ENCODE measurements at regions not wholly inside any gene's neighbourhood (a gene's known extent, or its start where the extent isn't known, plus 50 kb on each side); places are given as distances from the start of the nearest gene placed in this dataset.
"Not testable (repeated sequence)": the region's sequence is repeated elsewhere in the genome, so short reads cannot be mapped to it uniquely, and the experiment has no call there.

GRCh38 chr2:41027095-41027494, 575.2 kb upstream of the SLC8A1 start:
- DNase-seq: no peak
- intact Hi-C loops (cut with DNase I): no loop called here

- DNase-seq: no peak
- intact Hi-C loops (cut with DNase I): no loop called here
These were observed 579.4 kb upstream of the SLC8A1 start for GRCh38 chr2:41031282-41031681.

GRCh38 chr2:41032715-41033114, 580.8 kb upstream of the SLC8A1 start:
- DNase-seq: no peak
- intact Hi-C loops (cut with DNase I): no loop called here

DNA sequence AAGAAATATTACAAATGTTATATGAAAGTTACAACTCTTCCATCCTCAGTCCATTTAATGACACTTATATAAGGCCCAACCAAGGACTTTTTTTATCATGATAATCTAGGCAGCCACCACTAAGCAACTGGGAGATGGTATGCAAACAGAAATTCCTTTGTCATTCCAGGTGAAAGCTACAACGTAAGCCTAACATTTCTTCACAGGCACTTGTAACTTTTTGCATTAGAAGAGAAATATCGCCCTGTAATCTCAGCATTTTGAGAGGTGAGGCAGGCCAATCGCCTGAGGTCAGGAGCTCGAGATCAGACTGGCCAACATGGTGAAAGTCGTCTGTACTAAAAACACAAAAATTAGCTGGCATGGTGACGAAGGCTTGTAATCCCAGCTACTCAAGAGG, 581.2 kb upstream of the SLC8A1 start:
- intact Hi-C loops (cut with DNase I): no loop called here
- DNase-seq: peak in 1 of 10 donors; percentile 33

DNA sequence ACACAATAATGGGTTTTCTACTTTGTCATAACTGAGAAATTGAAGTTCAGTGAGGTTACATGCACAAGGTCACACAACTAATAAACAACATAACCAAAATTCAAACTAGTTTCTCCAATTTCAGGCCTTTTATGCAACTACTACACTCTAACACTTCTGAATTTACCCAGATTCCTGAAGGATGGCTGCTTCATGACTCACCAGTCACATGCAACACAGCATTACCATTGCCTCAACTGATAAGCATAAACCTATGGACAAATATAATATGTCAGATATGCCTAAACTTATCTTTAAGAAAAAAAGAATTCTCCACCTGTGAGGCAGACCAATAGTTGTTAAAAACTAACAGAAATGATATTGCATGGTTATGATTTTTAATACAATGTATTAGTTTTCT, 586.5 kb upstream of the SLC8A1 start:
- DNase-seq: no peak
- intact Hi-C loops (cut with DNase I): no loop called here

- intact Hi-C loops (cut with DNase I): not testable (repeated sequence)
- DNase-seq: peak in 1 of 10 donors; percentile 40
These were observed 587.9 kb upstream of the SLC8A1 start for GRCh38 chr2:41039750-41040149.

DNA sequence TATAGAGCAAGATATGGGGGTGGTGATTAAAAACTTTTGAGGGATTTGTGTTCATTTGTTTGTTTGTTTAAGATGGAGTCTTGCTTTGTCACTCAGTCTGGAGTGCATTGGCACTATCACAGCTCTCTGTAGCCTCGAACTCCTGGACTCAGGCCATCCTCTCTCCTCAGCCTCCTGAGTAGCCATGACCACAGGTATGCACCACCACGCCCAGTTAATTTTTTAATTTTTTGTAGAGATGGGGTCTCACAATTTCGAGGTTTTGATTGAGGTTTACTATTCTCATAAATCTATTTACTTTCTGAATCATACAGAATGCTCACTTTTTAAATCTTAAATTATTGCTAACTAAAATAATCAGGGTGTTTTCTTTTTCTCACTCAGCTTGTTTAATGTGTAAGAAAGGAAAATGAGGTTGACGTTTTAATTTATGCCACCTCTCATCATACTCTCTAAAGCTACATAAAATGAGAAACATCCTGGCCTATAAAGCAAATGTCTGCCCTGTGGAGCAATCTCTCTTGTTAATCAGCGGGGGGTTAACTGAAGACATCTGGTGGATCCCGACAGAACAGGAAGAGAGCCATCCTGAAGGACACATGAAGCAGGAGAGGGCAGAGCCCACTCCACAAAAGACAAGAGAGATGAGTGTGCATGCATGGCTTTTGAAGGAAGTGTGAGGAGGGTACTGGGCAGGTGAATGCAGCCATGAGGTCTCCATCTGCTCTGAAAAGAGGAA, 589.1 kb upstream of the SLC8A1 start:
- intact Hi-C loops (cut with DNase I): no loop called here
- peak in 1 of 10 donors; percentile 17 for DNase-seq

GRCh38 chr2:41042343-41042742, 590.5 kb upstream of the SLC8A1 start:
- DNase-seq: no peak
- intact Hi-C loops (cut with DNase I): no loop called here

GRCh38 chr2:41061356-41061755, 609.5 kb upstream of the SLC8A1 start:
- intact Hi-C loops (cut with DNase I): no loop called here
- DNase-seq: no peak

- intact Hi-C loops (cut with DNase I): no loop called here
- no peak for DNase-seq
These were observed 610.4 kb upstream of the SLC8A1 start for GRCh38 chr2:41062336-41062735.

DNA sequence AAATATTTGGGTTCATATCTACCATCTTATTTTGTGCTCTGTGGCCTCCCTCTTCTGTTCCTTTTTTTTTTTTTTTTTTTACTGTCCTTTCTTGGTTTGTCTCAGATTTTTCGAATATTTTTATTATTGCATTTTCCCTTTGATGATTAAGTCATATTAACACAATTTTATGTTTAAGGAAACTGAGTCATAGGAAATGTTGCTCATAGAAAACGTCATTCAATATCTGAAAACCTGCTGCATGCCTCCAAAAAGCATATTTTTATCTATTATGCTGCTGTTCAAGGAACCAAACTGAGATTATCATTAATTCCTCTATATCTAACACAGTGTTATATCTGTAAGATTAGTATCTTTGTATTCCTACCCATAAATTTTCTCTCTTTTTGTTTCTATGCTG, 614.3 kb upstream of the SLC8A1 start:
- no peak for DNase-seq
- intact Hi-C loops (cut with DNase I): no loop called here

DNA sequence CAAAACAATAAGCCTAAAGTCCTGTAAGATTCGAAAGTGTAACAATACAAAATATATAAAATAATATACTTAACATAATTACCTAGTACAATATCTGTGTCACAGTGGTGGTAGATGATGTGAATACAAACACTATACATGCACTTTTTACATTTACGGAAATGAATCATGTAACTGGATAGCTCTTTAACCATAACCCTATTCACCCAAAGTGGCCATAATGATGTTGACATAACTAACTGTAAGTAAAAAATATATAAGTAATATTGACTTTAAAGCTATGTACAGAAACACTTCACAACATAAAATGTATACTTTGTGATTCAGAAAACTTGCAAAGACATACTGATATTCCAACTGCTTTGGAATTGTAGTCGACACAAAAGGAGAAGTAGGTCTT, 616.9 kb upstream of the SLC8A1 start:
- DNase-seq: no peak
- intact Hi-C loops (cut with DNase I): no loop called here

DNA sequence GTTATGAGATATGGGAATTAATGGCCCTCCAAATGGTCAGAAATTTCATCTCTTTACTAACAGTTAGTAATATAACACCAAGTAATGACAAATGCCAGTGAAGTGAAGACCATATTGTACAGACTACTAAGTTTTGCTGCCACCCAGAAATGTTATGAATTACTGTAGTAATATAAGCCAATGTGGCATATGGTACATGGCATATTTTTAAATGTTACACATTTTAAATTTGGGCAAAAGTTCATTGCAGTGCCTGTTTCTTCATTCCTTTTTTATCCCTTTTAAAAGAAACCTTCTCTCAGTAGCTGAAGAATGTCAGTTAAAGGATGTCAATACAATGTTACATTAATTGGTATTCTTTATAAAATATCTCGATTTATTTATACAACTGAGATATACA, 626.5 kb upstream of the SLC8A1 start:
- intact Hi-C loops (cut with DNase I): no loop called here

DNA sequence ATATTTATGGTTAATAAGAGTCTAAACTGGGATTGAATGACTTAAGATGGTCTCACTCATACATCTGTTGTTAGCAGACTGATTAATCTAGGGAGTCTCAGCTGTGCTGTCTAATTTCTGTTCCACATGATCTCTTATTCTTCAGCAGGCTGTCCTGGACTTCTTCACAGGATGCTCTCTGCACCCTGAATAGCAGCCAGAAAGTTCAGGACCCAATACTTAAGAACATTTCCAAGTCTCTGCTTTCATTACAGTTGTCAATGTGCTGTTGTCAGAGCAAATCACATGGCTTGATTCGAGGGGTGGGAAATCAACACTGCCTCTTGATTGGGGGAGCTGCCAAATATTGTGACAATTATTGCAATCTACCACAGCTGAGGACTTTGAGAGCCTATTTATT, 627.1 kb upstream of the SLC8A1 start:
- DNase-seq: no peak
- intact Hi-C loops (cut with DNase I): no loop called here

More for the DNA sequence above, 626.5 kb upstream of the SLC8A1 start:
- DNase-seq: no peak

DNA sequence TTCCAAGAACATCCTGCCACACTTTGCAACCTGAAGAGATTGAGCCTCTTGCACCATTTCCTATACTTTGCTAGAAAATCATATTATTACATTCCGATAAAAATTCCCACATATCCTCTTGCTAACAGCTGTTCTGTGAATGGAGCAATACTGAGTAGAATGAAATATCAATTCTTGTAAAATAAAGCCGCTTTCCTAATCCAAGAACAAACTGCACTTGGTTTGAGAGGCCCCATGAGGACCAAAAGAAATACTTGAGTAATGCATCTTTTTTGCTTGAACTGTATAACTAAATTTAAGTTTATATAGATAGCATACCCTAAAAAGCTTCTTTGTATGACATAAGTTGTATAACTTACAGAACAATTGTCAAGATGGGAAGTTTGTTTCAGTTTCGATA, 632.4 kb upstream of the SLC8A1 start:
- intact Hi-C loops (cut with DNase I): no loop called here
- DNase-seq: no peak

DNA sequence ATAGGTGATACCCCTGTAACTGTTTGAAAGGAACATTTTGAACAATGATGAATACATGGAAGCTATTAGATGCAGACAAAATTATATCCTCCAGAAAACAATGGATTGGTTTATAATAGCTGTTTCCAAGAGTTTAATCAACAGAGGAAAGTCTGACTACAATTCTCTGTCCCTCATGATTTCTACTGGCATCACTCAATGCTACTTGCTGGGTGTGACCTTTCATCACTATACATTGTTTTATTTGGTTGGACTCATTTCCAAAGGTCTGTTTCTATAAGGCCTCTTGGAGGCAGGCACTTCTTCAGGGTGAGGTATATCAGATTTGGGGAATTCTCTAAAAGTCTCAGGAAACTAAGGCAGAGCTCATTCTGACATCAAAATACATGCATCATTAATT, 636.1 kb upstream of the SLC8A1 start:
- intact Hi-C loops (cut with DNase I): no loop called here
- DNase-seq: no peak

GRCh38 chr2:41101281-41101680, 649.4 kb upstream of the SLC8A1 start:
- DNase-seq: no peak
- intact Hi-C loops (cut with DNase I): no loop called here

- no peak for DNase-seq
- intact Hi-C loops (cut with DNase I): no loop called here
These were observed 657.9 kb upstream of the SLC8A1 start for GRCh38 chr2:41109744-41110143.

DNA sequence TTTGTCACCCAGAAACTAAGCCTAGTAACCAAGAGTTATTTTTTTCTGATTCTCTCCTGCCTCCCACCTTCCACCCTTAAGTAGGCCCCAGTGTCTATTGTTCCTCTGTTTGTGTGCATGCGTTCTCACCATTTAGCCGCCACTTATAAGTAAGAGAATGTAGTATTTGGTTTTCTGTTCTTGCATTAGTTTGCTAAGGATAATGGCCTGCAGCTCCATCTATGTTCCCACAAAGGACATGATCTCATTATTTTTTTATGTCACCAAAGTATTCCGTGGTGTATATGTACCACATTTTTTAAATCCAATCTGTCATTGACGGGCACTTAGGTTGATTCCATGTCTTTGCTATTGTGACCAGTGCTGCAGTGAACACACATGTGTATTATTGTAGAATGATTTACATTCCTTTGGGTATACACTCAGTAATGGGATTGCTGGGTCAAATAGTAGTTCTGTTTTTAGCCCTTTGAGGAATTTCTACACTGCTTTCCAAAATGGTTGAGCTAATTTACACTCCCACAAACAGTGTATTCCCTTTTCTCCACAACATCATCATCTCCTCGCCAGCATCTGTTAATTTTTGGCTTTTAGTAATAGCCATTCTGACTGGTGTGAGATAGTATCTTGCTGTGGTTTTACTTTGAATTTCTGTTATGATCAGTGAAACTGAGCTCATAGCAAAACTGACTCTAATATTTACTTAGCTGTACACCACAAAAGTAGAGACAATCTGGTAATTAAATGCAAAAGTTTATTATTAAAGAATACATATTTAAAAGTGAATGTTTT, 660.1 kb upstream of the SLC8A1 start:
- DNase-seq: no peak
- intact Hi-C loops (cut with DNase I): no loop called here

GRCh38 chr2:41116106-41116797, 664.4 kb upstream of the SLC8A1 start:
- intact Hi-C loops (cut with DNase I): no loop called here
- DNase-seq: no peak

DNA sequence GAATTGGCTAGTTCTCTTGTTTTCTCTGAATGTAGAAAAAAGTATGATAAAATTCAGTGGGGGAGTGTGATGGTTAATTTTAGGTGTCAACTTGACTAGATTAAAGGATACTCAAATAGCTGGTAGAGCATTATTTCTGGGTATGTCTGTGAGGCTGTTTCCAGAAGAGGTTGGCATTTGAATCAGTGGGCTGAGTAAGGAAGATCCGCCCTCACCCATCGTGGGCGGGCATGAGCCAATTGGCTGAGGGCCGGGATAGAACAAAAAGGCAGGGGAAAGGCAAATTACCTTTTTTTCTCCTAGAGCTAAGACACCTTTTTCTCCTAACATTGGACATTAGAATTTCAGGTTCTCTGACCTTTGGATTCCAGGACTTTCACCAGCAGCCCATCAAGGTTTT, 667.6 kb upstream of the SLC8A1 start:
- intact Hi-C loops (cut with DNase I): no loop called here

GRCh38 chr2:41123341-41123740, 671.5 kb upstream of the SLC8A1 start:
- DNase-seq: no peak
- intact Hi-C loops (cut with DNase I): no loop called here

More for the DNA sequence above, 667.6 kb upstream of the SLC8A1 start:
- DNase-seq: peak in 7 of 10 donors; percentile 4 to 87 (median 44)
